Stimulated activated CD4-positive, alpha-beta T cell treated with anti-CD3 and anti-CD28 coated beads, TNF-alpha, amount 100 ng/mL, for 1 hour (primary cell): ENCODE measurements at regions not wholly inside any gene's neighbourhood (a gene's known extent, or its start where the extent isn't known, plus 50 kb on each side); places are given as distances from the start of the nearest gene placed in this dataset.
"Not testable (repeated sequence)": the region's sequence is repeated elsewhere in the genome, so short reads cannot be mapped to it uniquely, and the experiment has no call there.

Source experiments
- DNase-seq, 3 donors: peaks; one replicate each; pipeline ENCODE4 v3.0.0-alpha.2; 2020; ENCODE audit warnings: low read depth in 3 of 3, low spot score in 1 of 3

DNA sequence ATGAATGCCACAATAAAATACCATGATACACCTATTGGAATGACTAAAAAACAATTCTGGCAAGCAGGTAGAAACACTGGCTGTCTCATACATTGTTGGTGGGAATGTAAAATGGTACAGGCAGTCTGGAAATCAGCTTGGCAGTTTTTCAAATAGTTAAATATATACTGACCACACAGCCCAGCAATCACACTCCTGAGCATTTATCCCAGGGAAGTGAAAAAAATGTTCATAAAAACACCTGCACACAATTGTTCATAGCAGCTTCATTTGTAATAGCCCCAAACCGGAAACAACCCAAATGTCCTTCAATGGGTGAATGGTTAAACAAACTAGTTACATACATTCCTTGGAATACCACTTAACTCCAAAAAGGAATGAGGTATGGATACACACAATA, 137.2 kb downstream of the TFCP2L1 start:
- no peak for DNase-seq

GRCh38 chr2:121148481-121148880, 136.5 kb downstream of the TFCP2L1 start:
- no peak for DNase-seq

- DNase-seq: no peak
Measured at GRCh38 chr2:121149384-121149783, 135.6 kb downstream of the TFCP2L1 start.

DNA sequence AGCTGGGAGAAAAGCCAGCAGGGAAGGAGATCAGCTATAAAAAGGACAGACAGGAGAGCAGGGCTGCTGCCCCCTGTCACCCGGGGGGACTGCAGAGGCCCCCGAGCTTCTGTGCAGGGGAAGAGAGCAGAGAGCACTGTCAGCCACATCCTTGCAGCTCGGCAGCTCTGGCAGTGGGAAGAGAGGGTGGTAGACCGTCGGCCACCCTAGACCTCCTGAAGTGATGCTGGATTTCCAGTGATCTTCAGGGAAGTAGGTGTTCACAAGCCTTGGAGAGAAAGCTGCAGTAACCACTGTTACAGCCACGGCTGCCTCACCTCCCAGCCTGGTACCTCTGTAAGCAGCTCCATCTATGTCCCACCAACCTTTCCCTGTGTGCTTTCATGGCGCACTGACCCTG, 134.9 kb downstream of the TFCP2L1 start:
- no peak for DNase-seq

- no peak for DNase-seq
Measured at GRCh38 chr2:121150713-121151112, 134.3 kb downstream of the TFCP2L1 start.

DNA sequence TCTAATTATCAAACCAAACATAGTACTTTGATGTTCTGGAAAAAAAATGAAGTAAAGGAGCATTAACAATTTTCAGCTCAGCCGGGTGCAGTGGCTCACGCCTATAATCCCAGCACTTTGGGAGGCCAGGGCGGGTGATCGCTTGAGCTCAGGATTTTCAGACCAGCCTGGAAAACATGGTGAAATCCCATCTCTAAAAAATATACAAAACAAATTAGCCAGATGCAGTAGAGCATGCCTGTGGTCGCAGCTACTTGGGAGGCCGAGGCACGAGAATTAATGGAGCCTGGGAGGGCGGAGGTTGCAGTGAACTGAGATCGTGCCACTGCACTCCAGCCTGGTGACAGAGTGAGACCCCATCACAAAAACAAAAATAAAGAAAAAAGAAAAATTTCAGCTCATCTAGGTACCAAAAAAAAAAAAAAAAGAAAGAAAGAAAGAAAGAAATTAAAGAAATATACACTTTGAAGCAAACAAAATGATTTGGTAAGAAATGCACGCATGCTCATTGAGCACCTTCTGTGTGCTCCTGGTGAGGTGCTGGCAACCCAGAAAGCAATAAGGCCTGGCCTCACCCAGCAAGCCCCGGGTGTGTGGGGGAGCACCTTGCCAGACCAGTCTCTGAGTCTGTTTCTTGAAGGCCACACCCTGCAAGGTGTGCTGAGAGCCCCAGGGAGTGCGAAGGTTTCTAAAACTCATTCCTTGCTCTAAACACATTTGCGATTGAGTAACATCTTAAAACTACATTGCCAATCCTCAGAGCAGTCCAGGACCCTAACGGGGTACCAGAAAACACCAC, 133.5 kb downstream of the TFCP2L1 start:
- no peak for DNase-seq

DNA sequence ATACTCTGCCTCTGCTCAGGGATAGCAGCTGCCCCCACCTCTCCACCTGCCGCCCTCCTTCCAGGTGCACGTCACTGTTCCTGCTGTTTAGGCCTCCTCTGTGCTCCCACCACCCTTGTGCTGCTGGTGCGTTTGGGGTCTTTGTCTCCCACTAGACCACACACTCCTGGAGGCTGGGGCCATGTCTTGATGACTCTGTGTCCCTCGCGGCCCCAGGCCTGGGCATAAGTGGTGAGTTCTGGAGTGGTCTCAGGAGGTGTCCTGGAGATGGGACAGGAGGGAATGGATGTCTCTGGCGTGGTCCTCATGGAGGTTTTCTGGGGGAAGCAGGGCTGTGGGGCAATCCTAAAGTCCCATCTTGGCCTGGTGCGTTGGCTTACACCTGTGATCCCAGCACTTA, 132.1 kb downstream of the TFCP2L1 start:
- no peak for DNase-seq

DNA sequence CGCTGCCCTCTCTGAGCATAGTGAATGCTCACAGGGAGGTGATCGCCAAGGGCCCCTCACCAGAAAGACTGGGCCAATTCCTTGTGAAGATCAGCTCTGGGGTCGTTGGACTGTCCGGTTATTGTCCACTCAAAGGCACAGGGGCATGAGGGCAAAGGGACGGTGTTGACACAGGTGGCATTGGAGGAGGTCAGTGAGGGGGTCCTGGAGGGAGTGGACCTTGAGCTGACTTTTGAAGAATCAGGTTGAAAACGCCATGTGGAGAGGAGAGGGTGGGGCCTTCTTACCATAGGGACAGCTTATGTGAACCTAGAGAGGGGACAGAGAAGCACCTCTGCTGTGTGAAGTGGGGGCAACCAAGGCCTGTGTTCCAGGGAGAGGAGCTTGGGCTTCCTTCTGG, 131.5 kb downstream of the TFCP2L1 start:
- DNase-seq: no peak

DNA sequence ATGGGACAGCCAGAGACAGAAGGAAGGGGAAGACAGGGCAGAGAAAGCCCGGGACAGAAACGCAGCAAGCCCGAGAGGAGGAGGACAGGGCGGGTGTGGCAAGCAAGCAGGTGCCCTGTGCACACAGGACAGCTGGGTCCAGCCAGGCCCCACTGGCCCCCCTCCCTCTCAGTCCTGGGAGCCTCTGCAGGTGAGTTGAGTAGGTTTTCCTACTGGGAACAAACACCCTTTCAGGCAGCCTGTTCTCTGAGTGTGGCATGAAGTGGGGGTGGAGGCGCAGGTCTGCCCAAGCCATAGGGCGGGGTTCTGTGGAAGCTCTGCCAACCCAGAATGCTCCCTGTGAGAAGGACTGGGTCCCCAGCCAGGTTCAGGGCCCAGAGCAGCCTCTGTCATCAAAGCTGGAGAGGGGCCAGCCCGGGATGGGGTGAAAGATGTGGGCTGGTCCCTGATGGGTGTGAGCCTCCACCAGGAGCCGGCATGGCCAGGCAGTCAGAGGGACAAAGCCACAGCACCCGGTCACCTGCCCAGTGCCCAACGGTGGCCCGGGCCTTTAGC, 129.4 kb downstream of the TFCP2L1 start:
- DNase-seq: no peak

DNA sequence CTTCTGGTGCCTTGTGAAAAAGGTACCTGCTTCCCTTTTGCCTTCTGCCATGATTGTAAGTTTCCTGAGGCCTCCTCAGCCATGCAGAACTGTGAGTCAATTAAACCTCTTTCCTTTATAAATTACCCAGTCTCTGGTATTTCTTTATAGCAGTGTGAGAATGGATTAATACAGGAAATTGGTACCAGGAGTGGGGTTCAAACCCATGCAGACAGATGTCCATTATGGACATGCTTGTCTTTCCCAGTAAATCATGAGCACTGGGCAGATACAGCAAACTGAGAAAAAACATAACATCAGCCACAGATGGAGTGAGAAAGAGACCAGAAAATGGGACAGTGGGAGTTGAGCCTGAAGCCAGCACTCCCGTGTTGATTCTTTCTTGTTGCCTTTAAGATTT, 127.5 kb downstream of the TFCP2L1 start:
- not testable (repeated sequence) for DNase-seq

GRCh38 chr2:121159291-121160071, 125.5 kb downstream of the TFCP2L1 start:
- no peak for DNase-seq

DNA sequence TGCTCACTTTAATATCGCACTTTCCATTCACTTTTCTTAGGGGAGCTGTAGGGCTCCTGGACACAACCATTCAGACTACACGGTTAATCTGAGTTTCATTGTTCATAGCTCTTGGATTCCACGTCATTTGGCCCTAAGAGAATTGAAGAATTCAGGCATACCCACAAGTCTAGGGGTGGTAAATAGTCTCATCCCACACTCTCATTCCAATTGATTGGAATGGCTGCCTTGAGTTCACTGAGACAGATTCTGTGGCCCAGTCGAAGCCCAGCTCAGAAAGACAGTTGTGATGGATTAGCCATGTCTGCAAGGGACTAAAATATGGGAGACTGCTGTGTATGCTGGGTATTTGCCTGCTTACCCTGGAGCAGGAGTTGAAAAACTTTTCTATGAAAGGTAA, 124.6 kb downstream of the TFCP2L1 start:
- no peak for DNase-seq

DNA sequence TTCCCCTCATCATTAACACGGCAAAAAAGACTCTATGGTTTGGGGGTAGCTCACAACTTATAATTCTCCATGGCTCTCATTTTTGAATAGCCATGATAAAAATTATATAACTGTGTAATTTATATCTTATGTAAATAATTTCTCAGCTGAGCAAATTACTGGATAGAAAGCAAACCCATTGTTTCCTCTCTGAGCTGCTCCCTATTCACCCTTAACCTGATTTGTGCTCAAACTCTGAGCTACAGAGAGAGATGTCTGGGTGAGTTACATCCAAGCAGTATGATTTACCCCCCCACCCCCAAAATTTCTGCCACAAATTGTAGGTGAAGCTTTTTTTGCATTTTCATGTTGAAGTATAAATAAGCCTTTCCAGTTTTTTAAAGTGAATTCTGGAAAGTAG, 123.7 kb downstream of the TFCP2L1 start:
- DNase-seq: no peak

- no peak for DNase-seq
Measured at GRCh38 chr2:121162893-121163292, 122.1 kb downstream of the TFCP2L1 start.

- DNase-seq: no peak
Measured at GRCh38 chr2:121164042-121164441, 121.0 kb downstream of the TFCP2L1 start.

DNA sequence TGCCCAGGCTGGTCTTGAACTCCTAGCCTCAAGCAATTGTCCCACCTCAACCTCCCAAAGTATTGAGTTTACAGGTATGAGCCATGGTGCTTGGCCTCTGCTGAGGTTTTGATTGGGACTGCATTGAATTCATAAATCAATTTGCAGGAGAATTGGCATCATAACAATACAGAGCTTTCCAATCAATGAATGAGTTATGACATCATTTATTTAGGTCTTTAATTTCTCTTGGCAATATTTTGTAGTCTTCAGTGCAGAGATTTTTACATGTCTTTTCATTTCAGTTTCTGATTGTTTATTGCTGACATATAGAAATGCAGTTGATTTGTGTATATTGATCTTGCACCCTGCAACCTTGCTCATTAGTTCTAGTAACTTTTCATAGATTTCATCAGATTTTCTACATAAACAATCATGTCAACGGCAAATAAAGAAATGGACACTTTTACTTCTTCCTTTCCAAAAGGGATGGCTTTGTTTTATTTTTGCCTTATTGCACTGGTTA, 119.9 kb downstream of the TFCP2L1 start:
- DNase-seq: no peak
